NCI-H128 (cell line): ENCODE measurements at regions not wholly inside any gene's neighbourhood (a gene's known extent, or its start where the extent isn't known, plus 50 kb on each side); places are given as distances from the start of the nearest gene placed in this dataset.
"Not testable (repeated sequence)": the region's sequence is repeated elsewhere in the genome, so short reads cannot be mapped to it uniquely, and the experiment has no call there.

ENCODE experiments used
- DNase-seq: peaks from one replicate; lab custom pipeline; 2025; ENCODE audit not compliant: unreplicated experiment; lab: John Stamatoyannopoulos, UW

DNA sequence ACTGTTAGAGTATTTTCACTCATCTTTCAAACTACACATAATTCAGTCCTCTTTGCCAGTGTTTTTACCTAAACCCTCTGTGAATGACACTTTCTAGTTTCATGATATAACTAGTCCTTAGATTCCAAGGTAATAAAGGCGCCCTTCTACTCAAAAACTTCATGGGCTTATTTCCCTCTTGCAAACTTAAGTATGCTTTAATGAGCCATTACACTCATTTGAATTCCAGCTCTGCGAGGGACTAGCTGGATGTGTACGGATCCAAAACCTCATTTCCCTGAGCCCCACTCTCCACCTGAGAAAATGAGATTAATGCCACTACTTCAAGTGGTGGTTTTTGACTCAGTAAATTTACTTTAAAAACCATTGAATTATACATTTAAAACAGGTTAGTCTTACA lies 141.1 kb downstream of the NDUFA12 start:
- no peak for DNase-seq

GRCh38 chr12:94856324-94856723 lies 147.2 kb downstream of the NDUFA12 start:
- no peak for DNase-seq

- no peak for DNase-seq
Observed at GRCh38 chr12:94855853-94856252, 147.6 kb downstream of the NDUFA12 start.

DNA sequence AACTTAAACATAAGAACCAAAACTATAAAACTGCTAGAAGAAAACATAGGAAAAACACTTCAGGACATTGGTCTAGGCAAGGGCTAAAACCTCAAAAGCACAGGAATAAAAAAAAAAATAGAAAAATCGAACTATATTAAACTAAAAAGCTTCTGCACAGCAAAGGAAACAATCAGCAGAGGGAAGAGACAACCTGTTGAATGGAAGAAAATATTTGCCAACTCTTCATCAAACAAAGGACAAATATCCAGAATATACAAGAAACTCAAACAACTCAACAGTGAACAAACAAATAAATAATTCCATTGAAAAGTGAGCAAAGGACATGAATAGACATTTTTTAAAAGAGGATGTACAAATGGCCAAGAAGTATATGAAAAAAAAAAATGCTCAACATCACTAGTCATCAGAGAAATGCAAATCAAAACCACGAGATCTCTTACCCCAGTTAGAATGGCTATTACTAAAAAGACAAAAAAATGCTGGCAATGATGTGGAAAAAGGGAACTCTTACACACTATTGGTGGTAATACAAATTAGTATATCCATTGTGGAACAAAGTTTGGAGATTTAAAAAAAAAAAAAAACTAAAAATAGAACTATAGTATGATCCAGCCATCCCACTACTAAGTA lies 152.0 kb downstream of the NDUFA12 start:
- no peak for DNase-seq

- DNase-seq, result no peak
Observed at GRCh38 chr12:94849411-94849976, 154.0 kb downstream of the NDUFA12 start.

DNA sequence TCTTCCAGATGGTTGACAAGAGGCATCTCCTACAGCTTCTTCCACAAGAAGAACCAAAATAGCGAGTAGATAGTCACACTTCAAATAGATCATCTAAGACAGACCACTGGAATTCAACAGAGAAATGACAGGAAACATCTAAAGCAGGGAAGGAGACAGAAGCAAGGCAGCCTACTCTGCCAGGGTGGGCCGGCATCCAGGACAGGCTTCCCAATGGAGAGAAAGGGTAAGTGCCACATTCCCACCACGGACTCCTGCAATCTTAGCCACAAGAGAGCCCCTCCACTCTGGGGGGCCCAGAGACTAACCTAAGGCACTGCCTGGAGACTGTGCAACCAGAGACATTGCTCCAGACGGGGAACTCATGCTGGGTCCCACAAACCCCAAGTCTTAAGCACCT lies 154.5 kb downstream of the NDUFA12 start:
- no peak for DNase-seq

DNA sequence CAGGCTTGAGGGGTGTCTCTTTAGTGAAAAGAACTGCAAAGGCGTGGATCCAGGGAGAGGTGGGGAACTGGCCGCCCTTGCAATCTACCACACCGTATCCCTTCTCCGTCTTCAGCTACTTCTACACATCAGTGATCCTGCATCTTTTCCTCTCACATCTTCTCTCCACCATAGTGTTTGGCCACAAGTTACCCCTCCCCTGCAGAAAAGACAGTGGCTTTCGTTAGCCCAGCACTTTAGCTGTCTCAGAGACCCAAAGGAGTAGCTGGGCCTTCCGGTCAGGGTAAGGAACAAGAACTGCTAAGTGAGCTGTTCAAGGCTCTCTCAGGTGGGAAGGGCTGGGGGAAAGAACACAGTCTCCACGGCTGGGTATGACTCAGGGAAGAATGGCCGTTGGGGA lies 158.4 kb downstream of the NDUFA12 start:
- no peak for DNase-seq

DNA sequence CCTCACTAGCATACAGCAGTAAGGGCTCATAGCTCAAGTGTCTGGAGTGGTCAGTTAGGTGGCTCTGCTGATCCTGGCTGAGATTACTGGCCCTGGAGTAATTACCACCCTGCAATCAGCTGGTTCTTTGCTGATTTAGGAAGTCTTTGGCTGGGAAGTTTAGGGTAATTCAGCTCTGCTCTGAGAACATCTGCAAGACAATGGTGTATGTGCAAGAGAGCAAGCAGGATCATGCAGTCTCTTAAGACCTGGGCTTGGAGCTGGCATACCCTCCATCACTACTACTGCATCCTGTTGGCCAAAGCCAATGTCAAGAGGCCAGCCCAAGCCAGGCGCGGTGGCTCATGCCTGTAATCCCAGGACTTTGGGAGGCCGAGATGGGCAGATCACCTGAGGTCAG lies 159.0 kb downstream of the NDUFA12 start:
- DNase-seq, result no peak

DNA sequence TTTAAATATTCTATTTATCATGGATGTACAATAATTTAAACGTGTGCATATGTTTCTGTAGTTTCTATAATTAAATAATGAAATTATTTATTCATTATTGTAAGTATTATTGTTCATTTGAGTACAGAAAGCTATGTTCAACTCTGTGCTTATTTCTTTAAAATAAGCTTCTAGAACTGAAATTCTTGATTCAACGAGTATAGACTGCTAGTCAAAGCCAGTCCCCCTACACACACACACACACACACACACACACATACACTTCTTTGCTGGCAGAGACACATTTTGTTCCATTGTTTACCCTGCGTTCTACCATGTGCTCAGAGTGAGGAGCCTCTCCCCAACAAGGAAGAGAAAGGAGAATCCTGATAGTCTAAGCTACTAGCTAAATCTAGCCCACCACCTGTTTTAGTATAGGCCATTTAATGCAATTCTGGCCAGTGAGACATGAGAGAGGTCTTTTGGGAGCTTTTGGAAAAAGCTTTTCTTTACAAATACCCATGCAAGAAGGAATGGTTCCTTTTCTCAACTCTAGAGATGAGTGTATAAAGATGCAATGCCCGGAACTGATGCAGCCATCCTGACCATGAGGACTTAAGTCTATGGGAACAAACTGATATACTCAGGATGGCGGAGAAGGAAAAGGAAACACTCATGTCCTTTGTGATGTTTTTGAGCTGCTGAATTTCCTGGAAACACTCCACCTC lies 161.4 kb downstream of the NDUFA12 start:
- no peak for DNase-seq

DNA sequence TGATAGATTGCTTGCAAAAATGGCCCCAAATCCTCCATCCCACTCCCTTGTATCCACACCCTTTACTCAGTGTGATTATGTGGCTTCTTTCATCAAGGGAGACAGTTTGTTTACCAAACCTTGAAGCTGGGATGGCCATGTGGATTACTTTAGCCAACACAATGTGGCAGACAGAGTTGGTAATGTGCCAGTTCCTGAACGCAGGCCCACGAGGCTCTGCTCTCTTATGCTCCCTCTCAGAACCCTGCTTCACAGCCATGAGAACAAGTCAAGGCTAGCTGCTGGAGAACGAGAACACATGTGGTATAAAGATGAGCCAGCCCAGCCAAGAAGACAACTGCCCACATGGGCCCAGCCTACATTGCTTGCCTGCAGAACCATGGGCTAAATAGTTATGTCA lies 162.3 kb downstream of the NDUFA12 start:
- no peak for DNase-seq

DNA sequence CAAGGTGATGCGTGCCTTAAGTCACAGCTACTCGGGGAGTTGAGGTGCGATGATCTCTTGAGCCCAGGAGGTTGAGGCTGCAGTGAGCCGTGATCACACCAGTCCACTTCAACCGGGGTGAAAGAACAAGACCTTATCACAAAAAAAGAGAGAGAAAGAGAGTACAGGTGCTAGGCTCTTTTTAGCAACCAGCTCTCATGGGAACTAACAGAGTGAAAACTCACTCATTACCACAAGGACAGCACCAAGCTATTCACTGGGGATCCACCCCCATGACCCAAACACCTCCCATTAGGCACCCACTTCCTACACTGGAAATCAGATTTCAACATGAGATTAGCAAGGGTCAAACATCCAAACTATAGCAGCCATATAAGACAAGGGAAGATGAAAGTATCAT lies 164.2 kb downstream of the NDUFA12 start:
- no peak for DNase-seq

GRCh38 chr12:94836952-94837670 lies 166.4 kb downstream of the NDUFA12 start:
- DNase-seq, result not testable (repeated sequence)

DNA sequence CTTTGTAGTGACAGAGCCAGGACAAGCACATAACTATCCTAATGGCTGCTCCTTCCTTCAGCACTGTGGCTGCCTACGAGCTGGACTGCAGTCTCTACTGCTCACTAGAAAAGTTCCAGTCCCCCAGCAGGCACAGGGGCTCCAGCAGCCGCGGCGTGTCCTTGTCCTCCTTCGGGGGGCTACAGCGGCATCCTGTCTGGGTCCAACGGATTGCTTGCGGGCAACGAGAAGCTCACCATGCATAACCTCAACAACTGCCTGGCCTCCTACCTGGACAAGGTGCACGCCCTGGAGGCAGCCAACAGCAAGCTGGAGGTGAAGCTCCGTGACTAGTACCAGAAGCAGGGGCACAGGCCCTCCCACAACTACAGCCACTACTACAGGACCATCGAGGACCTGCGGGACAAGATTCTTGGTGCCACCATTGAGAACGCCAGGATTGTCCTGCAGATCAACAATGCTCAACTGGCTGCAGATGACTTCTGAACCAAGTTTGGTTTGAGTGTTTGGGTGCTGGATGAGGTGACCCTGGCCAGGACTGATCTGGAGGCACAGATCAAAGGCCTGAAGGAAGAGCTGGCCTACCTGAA lies 169.4 kb downstream of the NDUFA12 start:
- DNase-seq, result no peak

DNA sequence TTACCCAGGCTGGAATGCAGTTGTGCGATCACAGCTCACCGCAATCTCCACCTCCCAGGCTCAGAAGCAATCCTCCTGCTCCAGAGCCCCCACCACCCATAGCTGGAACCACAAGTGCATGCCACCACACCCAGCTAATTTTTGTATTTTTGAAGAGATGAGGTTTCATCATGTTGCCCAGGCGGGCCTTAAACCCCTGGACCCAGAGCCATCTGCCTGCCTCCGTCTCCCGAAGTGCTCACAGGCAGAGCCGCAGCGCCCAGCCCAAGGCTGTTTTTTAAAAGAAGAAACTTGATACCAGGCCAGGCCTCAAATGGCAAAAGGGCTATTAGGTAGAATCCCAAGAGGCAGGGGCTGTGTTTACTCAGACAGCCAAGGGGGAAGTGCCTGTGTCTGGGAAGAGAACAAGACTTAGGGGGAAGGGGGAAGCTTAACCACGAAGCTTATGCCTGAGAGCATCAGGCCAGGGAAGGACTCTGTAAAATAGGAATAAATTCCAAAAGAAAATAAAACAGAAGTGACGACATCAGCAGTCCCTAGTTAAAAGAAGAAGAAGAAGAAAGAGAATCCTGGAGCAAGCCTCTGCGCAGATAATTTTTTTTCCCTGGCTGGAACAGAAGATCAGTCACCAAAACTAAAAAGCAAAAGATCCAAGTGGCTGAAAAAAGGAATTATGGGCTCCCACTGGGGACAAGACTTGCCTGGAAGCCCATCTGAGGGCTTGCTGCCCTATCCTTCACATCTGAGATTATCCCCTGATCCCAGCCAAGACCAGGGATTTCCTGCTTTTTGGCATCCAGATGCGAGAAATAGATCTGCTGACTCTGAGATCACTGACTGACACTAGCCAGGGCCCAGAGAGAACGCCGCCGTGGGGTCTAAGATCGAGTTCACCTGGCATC lies 170.5 kb downstream of the NDUFA12 start:
- peak; percentile 81 for DNase-seq

GRCh38 chr12:94832105-94832504 lies 171.4 kb downstream of the NDUFA12 start:
- DNase-seq, result no peak

DNA sequence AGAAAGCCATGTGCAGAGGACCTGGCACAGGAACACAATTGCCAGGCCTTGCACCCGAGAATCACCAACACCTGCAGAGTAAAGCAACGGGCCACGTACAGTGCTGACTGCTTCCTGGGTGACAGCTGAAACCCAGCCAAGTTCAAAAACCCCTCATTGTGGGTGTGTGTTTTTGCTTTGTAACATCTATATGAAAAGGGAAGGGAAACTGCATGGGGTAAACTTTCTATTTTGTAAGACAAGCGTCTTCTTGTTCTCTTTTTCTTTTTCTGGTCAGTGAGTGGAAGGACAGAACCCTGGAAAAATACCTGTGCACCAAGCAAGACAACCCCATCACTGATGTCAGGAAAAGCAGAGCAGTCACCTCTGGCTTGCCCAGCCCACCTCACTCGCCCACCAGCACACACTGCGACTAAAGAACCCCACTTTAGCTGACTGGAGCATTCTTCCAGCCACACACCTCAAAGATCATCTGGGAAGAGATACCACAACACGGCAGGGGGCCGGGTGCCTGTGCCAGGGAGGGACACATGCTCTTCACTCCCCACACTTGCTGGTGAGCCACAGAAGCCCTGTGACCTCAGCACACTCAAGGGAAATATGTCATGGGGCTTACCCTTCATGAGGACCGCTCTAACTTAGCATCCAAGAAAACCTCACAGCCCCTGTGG lies 172.3 kb downstream of the NDUFA12 start:
- DNase-seq, result no peak

GRCh38 chr12:94829552-94829951 lies 173.9 kb downstream of the NDUFA12 start:
- DNase-seq, result no peak

DNA sequence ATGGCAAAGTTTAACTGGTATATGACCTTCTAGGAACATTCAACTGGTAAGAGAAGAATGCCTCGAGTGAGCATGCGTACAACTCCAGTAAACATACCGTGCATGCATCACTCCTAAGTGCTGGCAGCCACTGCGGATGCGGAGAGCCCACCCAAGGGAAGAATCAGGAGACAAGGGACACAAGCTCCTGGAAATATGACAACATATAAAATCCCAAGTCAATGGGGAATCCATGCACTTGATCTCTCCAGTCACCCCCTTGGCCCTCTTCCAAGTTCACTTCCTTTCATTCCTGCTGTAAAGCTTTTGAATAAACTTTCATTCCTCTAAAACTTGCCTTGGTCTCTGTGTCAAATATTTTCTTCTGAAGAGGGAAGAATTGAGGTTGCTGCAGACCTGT lies 168.7 kb upstream of the TMCC3 start:
- no peak for DNase-seq

DNA sequence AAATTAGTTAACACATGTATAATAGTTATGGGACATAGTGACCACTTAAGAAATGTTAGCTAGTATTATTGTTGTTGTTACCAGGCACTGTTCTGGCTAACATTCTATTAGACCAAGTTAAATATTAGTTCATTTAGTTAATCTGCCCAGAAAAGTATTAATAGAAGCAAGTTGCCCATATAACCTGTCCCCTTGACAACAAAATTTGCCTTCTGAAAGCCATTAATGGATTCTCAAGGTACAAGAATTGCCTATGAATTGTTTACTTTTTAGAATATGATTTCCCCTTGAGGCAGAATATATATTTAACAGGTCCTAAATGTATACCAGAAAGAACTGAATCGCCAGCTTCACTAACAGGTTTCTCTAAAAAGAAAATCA lies 167.3 kb upstream of the TMCC3 start:
- no peak for DNase-seq

DNA sequence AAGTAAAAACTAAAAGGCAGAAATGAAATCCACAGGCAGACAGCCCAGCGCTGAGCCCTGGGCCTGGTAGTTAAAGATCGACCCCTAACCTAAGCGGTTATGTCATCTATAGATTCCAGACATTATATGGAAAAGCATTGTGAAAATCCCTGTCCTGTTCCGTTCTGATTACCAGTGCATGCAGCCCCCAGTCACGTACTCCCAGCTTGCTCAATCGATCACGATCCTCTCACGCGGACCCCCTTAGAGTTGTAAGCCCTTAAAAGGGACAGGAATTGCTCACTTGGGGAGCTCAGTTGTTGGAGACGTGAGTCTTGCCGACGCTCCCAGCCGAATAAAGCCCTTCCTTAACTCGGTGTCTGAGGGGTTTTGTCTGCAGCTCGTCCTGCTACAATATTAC lies 166.8 kb upstream of the TMCC3 start:
- DNase-seq, result not testable (repeated sequence)
